ENCODE measurements at regions not wholly inside any gene's neighbourhood (a gene's known extent, or its start where the extent isn't known, plus 50 kb on each side); places are given as distances from the start of the nearest gene placed in this dataset.

- TF ChIP-seq CTCF (IDR thresholded peaks at IDR 0.05) (no peak), POLR2A (IDR thresholded peaks at IDR 0.05) (no peak), EP300 (IDR thresholded peaks at IDR 0.05) (no peak), POLR2AphosphoS5 (IDR thresholded peaks at IDR 0.05) (no peak)
Observed at GRCh38 chr4:156217236-156217635, 263.6 kb upstream of the CTSO start.

All from sigmoid colon (tissue), 4 donors.